GM18508 (cell line): ENCODE measurements at regions not wholly inside any gene's neighbourhood (a gene's known extent, or its start where the extent isn't known, plus 50 kb on each side); places are given as distances from the start of the nearest gene placed in this dataset.
"Not testable (repeated sequence)": the region's sequence is repeated elsewhere in the genome, so short reads cannot be mapped to it uniquely, and the experiment has no call there.

ENCODE experiments used
- ATAC-seq: cut with Tn5 transposase; IDR thresholded peaks from one replicate; pipeline ENCODE4 v1.9.1; 2021; ENCODE audit warnings: moderate number of reproducible peaks; ENCODE audit not compliant: insufficient read depth, unreplicated experiment

DNA sequence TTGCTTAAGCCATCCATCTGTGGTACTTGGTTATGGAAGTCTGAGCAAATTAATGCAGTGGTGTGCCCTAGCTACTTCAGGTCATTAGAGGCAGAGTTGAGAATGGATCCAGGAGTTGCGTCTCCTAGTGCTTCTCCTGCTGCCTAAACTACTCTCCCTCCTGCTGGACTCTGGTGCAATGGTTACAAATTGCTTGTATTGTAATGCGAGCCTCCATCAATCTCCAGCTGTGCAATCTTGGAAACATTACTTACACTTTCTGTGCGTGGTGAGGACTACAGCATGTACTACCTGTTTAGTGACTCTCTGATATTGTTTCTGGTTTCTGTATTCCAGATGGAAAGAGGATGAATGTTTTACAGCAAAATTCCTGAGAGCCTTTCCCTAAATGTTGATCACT is 119.0 kb upstream of the CYRIA start:
- no peak for ATAC-seq

DNA sequence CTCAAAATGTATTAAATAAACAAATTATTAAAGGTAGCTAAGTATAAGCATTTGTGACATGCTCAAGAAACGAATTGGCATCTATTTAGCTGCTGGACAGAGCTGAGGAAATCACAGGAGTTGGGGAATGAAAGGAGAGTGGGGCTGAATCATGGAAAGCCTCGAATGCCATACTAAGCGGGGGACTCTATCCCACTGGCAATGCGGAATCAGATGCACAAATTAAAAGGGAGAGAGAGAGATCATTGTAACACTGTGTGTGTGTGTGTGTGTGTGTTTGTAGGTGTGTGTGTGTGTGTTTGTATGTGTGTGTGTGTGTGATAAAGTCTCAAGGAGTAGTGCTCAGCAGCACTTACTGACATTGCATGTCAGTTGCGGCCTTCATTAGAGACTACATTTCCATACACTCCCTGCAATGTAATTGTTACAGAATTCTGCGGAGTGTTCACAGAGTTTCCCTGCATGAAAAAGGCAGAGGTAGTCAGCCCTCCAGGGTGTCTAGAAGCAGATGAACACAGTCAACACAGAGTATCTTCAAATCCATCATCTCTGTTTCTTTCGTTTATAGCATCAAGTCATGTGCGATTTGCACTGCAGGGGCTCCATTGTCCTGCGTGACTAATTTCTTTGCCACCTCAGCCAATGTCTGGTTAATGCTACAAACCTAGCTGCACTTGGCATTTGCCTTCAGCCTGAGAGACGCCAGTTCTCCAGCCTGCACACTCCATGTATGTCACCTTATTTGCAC is 111.7 kb upstream of the CYRIA start:
- ATAC-seq, result no peak

DNA sequence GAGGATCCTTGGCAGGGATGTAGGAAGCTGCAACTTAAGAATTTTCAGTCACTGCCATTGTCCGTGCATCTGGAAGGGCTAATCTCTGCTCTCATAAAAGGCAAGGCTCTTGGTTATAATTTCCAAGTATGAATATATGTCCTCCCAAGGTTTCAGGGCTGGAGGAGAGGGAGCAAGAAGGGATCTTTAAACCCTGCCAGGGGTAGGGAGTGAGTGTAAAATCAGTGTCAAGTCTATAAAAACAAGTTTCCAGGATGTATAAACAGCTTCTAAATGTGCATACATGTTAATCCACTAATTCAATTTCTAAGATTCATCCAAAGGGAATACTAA is 110.2 kb upstream of the CYRIA start:
- no peak for ATAC-seq

DNA sequence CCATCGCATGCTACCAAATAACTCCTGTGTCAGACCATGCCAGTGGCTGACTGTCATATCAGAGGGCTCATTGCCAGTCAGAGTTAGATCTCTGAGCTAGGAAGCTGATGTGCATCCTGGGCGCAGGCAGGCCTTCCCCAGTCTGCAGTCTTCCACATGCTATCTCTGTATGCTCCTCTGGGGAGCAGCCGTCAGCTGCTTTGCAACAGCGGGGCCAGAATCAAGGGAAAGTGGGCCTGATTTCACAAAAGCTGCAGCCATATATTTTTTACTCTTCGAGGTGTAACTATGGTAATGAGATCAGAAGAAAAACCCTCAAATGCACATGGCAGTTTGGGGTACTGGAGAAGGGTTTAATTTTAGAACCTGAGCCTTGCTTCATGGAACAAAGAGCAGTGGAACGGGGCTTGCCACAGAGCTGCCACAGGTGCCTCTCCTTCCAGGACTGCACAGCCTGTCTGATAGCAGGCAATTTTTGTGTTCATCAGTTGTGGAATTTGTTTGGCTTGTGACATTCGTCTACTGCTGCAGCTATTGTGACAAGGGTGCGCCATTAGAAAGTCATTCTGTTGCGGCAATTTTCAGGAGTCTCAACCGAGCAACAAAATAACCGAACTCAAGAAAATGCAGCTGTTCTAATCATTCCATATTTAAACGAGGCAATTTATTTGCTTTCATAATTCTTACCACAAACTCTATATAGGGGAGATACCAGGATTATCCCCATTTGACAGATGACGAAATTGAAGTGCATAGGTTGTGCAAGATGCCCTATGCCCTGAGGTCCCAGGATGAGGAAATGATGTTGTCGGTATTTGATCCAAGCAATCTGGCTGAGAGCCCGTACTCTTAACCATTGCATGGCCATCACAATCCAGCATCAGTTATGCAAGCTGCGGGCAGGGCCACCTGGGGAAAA is 109.6 kb upstream of the CYRIA start:
- no peak for ATAC-seq

DNA sequence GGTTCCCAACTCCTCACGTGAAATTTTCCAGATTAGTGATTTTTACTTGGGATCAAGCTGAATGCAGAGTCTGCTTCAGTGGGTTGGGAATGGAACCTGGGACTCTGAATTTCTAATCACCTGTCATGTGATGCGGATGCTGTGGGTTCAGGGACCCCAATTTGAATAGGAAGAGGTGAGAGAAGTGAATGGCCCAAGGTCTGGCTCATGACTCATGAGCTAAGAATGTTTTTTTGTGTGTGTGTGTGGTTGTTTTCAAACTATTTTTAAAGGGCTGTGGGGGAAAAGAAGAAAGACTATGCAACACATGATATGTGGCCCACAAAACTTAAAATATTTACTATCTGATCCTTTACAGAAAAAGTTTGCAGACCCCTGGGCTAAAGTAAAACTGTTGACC is 108.5 kb upstream of the CYRIA start:
- no peak for ATAC-seq

DNA sequence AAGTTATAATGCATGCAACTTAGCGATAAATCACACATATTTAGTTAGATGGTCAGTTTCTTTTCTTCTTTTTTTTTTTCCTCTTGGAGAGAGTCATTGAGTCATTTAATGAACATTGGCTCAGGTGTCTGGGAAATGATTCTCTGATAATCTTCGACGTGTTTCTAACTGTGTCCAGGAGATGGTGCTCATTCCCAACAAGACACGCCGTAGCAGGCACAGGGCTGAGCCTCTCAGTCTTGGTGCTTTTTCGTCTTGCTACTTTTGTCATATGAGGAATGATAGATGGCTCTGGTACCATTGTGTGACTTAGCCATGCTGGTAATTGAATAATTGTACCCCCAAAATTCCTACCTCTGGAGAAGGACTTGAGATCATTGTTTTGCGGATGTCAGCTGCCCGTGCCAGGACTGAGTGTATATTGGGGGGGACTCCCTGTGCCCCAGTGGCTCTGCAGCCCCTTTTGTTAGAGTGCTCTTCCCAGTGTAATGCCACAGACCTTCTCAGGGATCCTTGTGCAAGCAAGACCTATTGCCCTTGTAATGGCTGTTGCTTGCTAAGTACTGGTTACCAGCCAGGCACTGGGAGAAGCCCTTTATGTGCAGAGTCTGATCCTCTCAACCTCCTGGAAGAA is 107.6 kb upstream of the CYRIA start:
- ATAC-seq, result no peak

DNA sequence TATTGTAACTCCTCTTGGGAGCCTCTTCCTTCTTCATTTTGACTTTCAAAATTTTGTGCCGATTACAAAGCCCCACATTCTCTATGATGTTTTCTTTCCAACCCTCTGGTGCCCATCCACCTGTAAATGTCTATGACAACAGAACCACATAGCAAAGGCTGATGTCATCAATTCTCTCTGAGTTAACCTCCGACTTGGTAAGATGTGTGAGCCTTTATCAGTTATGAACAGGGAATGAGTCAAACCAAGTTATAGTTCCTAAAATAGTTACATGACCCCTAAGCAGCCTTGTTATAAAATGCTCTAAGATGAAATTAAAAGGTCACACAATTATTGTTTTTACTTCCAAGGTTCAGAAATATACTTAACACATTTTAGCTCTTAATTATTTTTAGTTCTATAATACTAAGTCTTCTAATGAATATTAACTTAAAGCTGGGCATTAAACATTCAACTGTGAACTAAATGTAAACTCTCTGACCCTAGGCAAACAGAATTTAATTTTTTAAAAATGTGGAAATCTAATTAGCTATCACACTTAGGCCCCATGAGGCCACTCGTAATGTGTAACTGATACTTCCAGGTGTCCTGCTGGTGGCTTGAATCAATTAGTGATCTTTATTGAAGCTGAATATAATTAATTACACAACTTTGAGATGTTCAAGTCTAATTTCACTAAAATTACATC is 102.3 kb upstream of the CYRIA start:
- no peak for ATAC-seq

DNA sequence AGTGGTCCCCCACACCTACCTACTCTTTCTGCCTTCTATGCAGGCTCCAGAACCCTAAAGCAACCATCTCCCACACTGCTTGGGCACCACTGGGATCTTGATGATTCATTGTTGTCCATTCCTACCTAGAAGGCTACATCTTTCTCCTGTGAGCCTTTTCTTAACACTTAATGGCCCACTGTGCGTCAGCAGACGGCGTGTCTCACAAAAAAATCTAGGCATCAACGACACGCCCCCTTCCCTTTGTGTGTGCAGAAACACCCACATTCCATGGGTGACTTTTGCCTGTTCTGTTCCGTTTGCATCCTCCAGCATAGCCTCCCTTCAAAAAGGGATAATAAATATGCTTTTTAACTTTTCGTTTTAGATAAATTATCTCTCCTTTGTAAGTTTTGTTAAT is 99.7 kb upstream of the CYRIA start:
- no peak for ATAC-seq

DNA sequence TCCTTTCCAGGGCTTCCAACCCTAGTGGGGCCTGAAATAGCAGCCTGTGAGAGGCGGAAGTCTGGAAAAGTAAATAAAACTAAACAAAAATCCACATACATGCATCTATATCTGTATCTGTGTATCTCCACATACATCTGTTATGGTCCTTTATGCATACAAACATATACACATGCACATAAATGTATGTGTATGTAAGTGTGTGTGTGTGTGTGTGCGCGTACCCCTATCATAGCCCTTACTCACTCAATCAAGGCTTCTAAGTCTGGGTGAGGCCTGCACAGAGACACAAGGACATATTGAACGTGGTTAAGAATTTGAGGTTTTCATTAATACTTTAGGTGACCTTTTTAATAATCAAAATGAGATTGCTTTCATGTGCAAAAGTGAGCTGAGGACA is 98.9 kb upstream of the CYRIA start:
- ATAC-seq, result no peak

DNA sequence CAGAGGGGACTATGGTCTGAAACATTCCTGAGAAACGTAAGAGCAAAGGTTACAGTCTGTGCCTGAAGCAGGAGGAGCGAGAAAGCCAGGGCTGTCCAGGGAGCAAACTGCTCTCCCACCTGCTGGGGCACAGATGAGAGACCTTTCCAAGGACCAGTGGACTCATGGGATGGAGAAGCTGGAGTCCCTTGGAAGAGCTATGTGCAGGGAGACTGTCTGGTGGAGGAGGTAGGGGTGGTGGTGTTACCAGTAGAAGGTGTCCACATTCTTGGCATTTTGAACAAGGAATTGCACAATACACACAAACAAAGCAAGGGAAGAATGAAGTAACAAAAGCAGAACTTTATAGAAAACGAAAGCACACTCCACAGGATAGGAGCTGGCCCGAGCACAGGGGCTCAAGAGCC is 97.9 kb upstream of the CYRIA start:
- no peak for ATAC-seq

DNA sequence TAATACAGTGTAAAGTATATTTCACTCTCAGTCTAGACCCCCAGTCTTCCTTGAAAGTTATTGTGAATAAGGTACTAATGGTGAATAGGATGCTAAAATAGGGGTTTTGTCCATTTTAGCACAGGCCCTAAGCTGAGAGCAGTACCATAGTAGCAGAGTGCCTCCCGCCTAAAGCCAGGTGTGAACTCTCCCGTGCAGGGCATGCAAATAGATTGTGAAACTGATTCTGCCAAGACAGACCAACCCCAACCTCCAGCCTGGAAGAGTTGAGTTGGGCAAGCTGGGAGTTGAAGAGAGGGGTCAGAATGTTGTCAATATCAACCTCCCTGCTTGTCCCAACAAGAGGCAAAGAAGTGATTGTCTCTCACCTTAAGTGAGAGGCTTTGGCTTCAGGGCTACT is 97.4 kb upstream of the CYRIA start:
- no peak for ATAC-seq

DNA sequence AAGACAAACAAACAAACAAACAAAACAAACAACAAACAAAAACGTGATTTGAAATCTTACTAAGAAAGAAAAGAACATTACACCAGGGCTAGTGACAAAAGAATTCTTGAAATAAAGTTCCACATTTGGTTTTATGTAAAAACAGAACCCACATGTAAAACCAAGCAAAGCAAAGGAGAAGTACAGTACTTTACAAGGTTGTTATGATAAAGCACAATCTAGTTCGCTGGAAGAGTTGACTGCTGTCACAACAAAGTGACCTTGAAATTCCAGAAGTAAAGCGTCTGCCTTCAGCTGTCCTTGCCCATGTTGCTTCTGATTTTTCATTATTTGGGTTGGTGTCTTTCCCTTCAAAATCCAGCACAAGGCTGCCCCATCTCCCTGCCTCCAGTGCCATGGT is 94.8 kb upstream of the CYRIA start:
- ATAC-seq, result no peak

DNA sequence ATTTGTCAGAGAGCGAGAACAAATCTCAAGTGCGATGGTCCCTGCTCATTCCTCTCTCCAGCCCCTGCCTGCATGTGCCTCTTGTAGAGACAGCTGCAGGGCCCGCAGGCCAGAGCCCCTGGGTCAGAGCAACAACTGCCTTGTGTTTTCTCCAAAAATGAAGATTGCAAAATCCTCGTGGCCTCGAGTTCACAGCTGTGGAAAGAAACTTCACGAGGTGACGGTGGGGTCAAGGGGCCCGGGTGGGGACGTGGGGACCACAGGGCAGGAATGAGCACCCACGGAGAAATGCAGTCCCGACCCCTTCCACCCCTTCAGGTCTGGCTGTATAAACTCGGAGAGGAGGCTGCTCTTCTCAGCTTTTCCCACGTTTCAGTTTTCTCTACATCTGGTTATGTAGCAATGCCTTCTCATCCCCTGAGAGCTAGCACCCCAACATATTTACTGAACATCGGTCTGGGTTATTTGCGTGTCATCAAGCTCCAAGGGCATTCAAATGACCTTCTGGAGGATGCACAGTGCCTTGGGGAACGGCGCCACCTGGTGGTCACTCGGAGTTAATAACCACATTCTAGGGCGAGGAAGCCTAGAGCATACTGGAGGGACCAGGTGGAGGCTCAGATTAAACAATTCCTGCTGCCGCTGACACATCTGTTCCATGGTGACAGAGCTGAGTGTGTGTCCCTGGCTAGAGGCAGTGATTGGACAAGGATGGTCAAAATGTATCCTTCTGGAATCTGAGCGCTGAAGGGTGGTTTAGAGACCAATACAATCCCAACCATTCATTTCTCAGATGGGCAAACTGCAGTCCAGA is 91.4 kb upstream of the CYRIA start:
- ATAC-seq, result peak; percentile 93

DNA sequence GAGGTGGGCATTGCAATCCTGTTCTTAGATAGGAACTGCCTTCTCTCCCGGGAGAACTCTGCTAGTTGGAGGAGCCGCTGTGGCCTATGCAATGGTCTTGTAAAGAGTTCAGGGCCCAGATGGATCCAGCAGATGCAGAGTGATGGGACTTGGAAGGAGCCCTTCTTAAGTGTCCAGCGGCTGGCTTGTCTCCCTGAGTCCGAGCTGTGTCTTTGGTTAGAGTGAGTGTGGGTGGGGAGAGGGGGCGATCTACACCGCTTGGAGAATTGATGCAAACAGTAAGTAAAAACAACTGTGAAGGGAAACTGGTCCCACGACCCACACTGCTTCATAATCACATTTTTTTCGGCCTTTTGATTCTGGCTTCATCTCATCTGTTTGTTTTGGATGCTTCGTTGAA is 89.8 kb upstream of the CYRIA start:
- no peak for ATAC-seq

DNA sequence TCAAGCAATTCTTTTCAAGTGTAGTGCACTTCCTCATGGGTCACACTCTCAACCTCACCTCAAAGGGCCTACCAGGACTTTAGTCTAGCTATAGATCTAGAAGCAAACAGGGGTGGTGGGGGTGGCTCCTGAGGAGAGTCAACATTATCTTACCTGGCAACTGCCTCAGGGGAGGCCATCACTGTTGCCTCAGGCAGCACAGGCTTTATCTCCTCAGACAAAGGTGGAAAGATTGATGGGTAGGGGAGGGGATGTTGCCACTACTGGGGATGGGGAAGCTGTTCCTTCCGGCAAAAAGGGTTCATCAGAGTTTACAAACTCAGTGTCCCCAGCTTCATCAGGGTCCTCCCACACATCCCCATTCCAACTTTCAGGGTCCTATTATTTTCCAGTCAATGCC is 87.4 kb upstream of the CYRIA start:
- ATAC-seq, result not testable (repeated sequence)

DNA sequence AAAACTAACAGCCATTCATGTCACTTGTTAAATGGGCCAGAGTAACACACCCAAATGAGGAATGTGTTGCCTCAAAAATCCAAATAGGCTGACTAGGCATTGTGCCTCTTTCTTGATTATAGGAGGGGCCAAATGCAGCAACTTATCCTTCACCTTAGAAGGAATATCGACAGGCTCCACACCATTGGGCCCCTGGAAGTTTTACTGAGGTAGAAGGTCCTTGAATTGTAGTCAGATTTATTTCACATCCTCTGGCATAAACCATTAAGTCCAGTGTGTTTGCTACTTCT is 85.2 kb upstream of the CYRIA start:
- ATAC-seq, result not testable (repeated sequence)

DNA sequence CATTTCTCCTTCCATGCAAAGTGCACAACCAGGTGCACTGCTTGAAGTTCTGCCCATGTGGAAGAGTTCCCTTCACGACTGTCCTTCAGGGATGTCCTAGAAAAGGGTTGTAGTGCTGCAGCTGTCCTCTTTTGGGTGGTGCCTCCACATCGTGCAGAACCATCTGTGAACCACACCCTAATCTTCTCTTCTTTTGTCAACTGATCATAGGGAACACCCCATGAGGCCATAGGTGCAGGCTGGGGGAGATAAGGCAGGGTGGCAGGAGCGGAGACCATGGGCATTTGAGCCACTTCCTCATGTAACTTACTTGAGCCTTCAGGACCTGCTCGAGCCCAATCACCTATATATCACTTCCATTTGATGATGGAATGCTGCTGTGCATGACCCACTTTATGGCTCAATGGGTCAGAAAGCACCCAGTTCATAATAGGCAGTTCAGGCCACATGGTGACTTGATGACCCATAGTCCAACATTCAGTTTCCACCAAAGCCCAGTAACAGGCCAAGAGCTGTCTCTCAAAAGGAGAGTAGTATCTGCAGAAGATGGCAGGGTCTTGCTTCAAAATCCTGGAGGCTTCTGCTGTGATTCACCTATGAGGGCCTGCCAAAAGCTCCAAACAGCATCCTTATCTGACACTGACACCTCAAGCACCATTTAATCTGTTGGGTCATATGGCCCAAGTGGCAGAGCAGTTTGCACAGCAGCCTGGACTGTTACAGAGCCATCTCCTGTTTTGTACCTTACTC is 84.7 kb upstream of the CYRIA start:
- ATAC-seq, result no peak

DNA sequence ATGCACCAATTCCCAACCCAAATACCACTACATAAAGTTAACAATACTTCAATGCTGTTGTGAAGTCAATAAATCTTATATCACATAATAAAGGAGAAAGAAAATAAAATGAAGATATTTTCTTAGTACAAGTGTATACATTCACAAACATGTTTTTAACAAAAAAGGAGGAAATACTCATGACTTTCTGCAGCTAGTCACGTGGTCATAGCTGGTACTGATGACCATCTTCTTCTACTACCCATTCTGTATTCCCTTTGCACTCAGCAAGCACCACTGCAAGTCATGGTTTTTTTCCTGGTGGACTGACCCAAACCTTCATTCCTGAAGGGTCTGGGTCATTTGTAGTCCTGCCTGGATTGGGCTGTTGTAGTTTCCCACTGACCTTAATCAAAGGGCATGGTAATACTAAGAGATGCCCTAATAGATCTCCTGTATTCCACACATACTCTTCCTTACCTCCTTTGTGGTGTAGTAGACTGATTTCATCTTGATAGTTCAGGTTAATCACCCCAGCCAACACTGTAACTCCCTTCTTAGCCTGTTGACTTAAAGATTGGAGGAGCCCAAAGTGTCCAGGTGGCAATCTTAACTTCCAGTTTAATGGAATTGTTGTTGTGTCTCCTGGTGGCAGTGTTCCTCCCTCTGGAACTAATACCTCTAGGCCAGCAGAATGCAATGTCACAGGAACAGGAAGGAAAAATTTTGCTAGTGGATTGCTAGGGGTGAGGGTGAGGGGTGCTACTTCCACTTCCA is 83.1 kb upstream of the CYRIA start:
- ATAC-seq, result not testable (repeated sequence)

DNA sequence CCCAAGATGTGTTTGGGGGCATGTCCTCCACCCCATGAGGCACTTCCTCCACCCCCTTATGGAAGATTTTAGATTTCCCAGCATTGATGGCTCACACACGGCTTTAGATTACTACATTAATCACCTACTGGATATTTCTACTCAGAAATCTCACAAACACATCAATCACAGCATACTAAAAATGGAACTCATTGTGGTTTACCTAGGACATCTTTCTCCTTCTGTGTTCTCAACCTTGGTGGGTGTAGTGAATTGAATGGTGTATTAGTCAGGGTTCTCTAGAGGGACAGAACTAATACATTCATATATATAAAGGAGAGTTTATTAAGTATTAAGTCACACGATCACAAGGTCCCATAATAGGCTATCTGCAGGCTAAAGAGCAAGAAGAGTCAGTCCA is 82.1 kb upstream of the CYRIA start:
- ATAC-seq, result no peak
